Prostate gland (tissue), 2 donors: ENCODE measurements at regions not wholly inside any gene's neighbourhood (a gene's known extent, or its start where the extent isn't known, plus 50 kb on each side); places are given as distances from the start of the nearest gene placed in this dataset.

ENCODE experiments used
- CTCF ChIP-seq, 4 experiments: fragments of 200-600 bp in 2 of 4; fragments of 450-650 bp in 2 of 4; sonication (generic) in 2 of 4; IDR thresholded peaks; 1 replicate in 3 of 4; 2 replicates in 1 of 4; pipeline ENCODE4 v1.5.1; 2016 to 2019; ENCODE audit warnings: antibody characterized with exemption in 4 of 4, mild to moderate bottlenecking in 2 of 4, moderate library complexity in 2 of 4
- POLR2A ChIP-seq: fragments of 450-650 bp; IDR thresholded peaks from one replicate; pipeline ENCODE4 v1.6.1; 2016; ENCODE audit warnings: antibody characterized with exemption, mild to moderate bottlenecking

GRCh38 chr1:58223522-58223921 lies 323.0 kb downstream of the OMA1 start:
- TF ChIP-seq CTCF (IDR thresholded peaks at IDR 0.05) = no peak
- no peak for TF ChIP-seq POLR2A
